H1 (cell line): ENCODE measurements at regions not wholly inside any gene's neighbourhood (a gene's known extent, or its start where the extent isn't known, plus 50 kb on each side); places are given as distances from the start of the nearest gene placed in this dataset.

Experiments
- CTCF ChIA-PET: fragments of 300-600 bp; sonication (Branson Sonifier 250); formaldehyde crosslinking; loops from one replicate; lab custom pipeline; 2021; ENCODE audit not compliant: partially characterized antibody; lab: Charles Lee
- POLR2A ChIA-PET: fragments of 300-600 bp; sonication (Branson Sonifier 250); formaldehyde crosslinking; loops from one replicate; lab custom pipeline; 2021; ENCODE audit warnings: inconsistent platforms; ENCODE audit not compliant: partially characterized antibody; lab: Charles Lee
- DNase-seq, 2 experiments: peaks; one replicate each; pipeline versions ENCODE4 v3.0.0 to v3.0.0-alpha.2; 2010 to 2022; ENCODE audit warnings: low spot score in 2 of 2, low read depth in 1 of 2, mixed read lengths in 1 of 2
- FAIRE-seq: peaks from 2 replicates; lab custom pipeline; 2011; peaks lifted over from hg19 to GRCh38; lab: Jason Lieb, UNC
- H2AFZ ChIP-seq: 2 replicates; pipeline ENCODE4 v1.8.1; 2012; ENCODE audit warnings: low read length, inconsistent platforms
- H2AK5ac ChIP-seq: 2 replicates; pipeline ENCODE4 v1.6.1; 2013; ENCODE audit warnings: low read depth, low read length
- H2BK120ac ChIP-seq: replicated peaks from 2 replicates; pipeline ENCODE3; 2013; ENCODE audit warnings: low read depth, low read length, inconsistent platforms
- H2BK12ac ChIP-seq: 2 replicates; pipeline ENCODE4 v1.6.1; 2013; ENCODE audit warnings: low read depth, low read length
- H2BK15ac ChIP-seq: 2 replicates; pipeline ENCODE4 v1.6.1; 2013; ENCODE audit warnings: low read length
- H2BK20ac ChIP-seq: 2 replicates; pipeline ENCODE4 v1.6.1; 2013; ENCODE audit warnings: low read length
- H2BK5ac ChIP-seq: 2 replicates; pipeline ENCODE4 v1.6.1; 2013; ENCODE audit warnings: low read depth, low read length
- H3K14ac ChIP-seq: 2 replicates; pipeline ENCODE4 v1.6.1; 2013; ENCODE audit warnings: inconsistent platforms; ENCODE audit not compliant: insufficient read length
- H3K18ac ChIP-seq: 2 replicates; pipeline ENCODE4 v1.6.1; 2013; ENCODE audit warnings: low read length; ENCODE audit errors: extremely low read depth
- H3K23ac ChIP-seq: 2 replicates; pipeline ENCODE4 v1.6.1; 2013; ENCODE audit warnings: inconsistent platforms; ENCODE audit not compliant: insufficient read length
- H3K23me2 ChIP-seq: 2 replicates; pipeline ENCODE4 v1.6.1; 2013; ENCODE audit warnings: low read depth, low read length
- H3K27ac ChIP-seq: 2 replicates; pipeline ENCODE4 v1.6.1; 2011; ENCODE audit warnings: low read depth, low read length, inconsistent platforms
- H3K27me3 ChIP-seq, 4 experiments: replicated peaks in 1 of 4; 1 replicate in 1 of 4; 2 replicates in 3 of 4; pipeline versions ENCODE4 v1.6.1 to v1.8.1; 2011 to 2013; ENCODE audit warnings: low read length in 3 of 4, mild to moderate bottlenecking in 3 of 4, inconsistent platforms in 2 of 4, mixed read lengths in 2 of 4, moderate library complexity in 1 of 4; ENCODE audit not compliant: control insufficient read depth in 3 of 4, insufficient read depth in 3 of 4; ENCODE audit errors: extremely low read depth in 1 of 4
- H3K36me3 ChIP-seq, 4 experiments: 2 replicates each; pipeline versions ENCODE4 v1.6.1 to v1.8.1; 2011 to 2013; ENCODE audit warnings: mild to moderate bottlenecking in 4 of 4, low read length in 3 of 4, moderate library complexity in 2 of 4, control low read depth in 1 of 4, inconsistent platforms in 1 of 4; ENCODE audit not compliant: insufficient read depth in 4 of 4, control insufficient read depth in 2 of 4
- H3K4ac ChIP-seq: replicated peaks from 2 replicates; pipeline ENCODE3; 2013; ENCODE audit warnings: low read length, low read depth, mixed read lengths, inconsistent platforms; ENCODE audit not compliant: insufficient read length
- H3K4me1 ChIP-seq, 4 experiments: replicated peaks in 1 of 4; 1 replicate in 1 of 4; 2 replicates in 3 of 4; pipeline versions ENCODE4 v1.6.1 to v1.8.1; 2011 to 2013; ENCODE audit warnings: low read length in 3 of 4, inconsistent platforms in 2 of 4, mixed read lengths in 1 of 4; ENCODE audit not compliant: insufficient read depth in 4 of 4, control insufficient read depth in 3 of 4
- H3K4me2 ChIP-seq, 2 experiments: 2 replicates each; pipeline versions ENCODE4 v1.6.1 to v1.8.1; 2011 to 2013; ENCODE audit warnings: low read depth in 2 of 2, low read length in 2 of 2, control low read depth in 1 of 2, inconsistent platforms in 1 of 2, mild to moderate bottlenecking in 1 of 2; ENCODE audit not compliant: insufficient read depth in 1 of 2
- H3K4me3 ChIP-seq, 4 experiments: fragments of 200-600, 300-600 bp in 1 of 4; sonication (generic), shearing (Covaris generic), sonication (Bioruptor Twin) in 1 of 4; 2 replicates each; pipeline versions ENCODE4 v1.5.1 to v1.8.1; 2011 to 2016; ENCODE audit warnings: low read length in 4 of 4, low read depth in 3 of 4, control low read depth in 2 of 4, inconsistent platforms in 2 of 4, mild to moderate bottlenecking in 2 of 4, mixed read lengths in 1 of 4, moderate library complexity in 1 of 4; ENCODE audit not compliant: insufficient read depth in 2 of 4; ENCODE audit errors: extremely low read depth in 1 of 4
- H3K56ac ChIP-seq: replicated peaks from 2 replicates; pipeline ENCODE3; 2013; ENCODE audit warnings: low read depth, mild to moderate bottlenecking, mixed read lengths, low read length, inconsistent platforms; ENCODE audit not compliant: insufficient read length
- H3K79me1 ChIP-seq: 2 replicates; pipeline ENCODE4 v1.6.1; 2013; ENCODE audit warnings: low read depth, low read length, control low read depth
- H3K79me2 ChIP-seq, 2 experiments: 2 replicates each; pipeline versions ENCODE4 v1.6.1 to v1.8.1; 2012 to 2013; ENCODE audit warnings: low read length in 2 of 2, mild to moderate bottlenecking in 2 of 2, inconsistent platforms in 1 of 2; ENCODE audit not compliant: insufficient read depth in 2 of 2, control insufficient read depth in 1 of 2
- H3K9ac ChIP-seq, 4 experiments: replicated peaks in 1 of 4; 1 replicate in 1 of 4; 2 replicates in 3 of 4; pipeline versions ENCODE4 v1.6.1 to v1.8.1; 2011 to 2013; ENCODE audit warnings: low read depth in 3 of 4, low read length in 3 of 4, control low read depth in 2 of 4, mild to moderate bottlenecking in 2 of 4, moderate library complexity in 2 of 4, inconsistent platforms in 1 of 4; ENCODE audit errors: extremely low read depth in 1 of 4
- H3K9me3 ChIP-seq, 2 experiments: 2 replicates each; pipeline versions ENCODE4 v1.6.1 to v1.8.1; 2012 to 2013; ENCODE audit warnings: mild to moderate bottlenecking in 2 of 2, moderate library complexity in 2 of 2, control low read depth in 1 of 2, inconsistent platforms in 1 of 2, low read depth in 1 of 2, low read length in 1 of 2, mixed read lengths in 1 of 2; ENCODE audit not compliant: insufficient read depth in 2 of 2
- H4K20me1 ChIP-seq, 2 experiments: replicated peaks in 1 of 2; 2 replicates each; pipeline versions ENCODE3 to v1.8.1; 2011 to 2013; ENCODE audit warnings: inconsistent platforms in 2 of 2, low read length in 2 of 2, mild to moderate bottlenecking in 1 of 2; ENCODE audit not compliant: insufficient read depth in 2 of 2, control insufficient read depth in 1 of 2
- H4K5ac ChIP-seq: 2 replicates; pipeline ENCODE4 v1.6.1; 2013; ENCODE audit warnings: low read length, low read depth, mixed read lengths, inconsistent platforms; ENCODE audit not compliant: insufficient read length
- H4K8ac ChIP-seq: 2 replicates; pipeline ENCODE4 v1.8.0; 2013; ENCODE audit warnings: mild to moderate bottlenecking, moderate library complexity, low read length, inconsistent platforms; ENCODE audit not compliant: insufficient read depth; ENCODE audit errors: extremely low read depth
- H4K91ac ChIP-seq: replicated peaks from 2 replicates; pipeline ENCODE3; 2013; ENCODE audit warnings: low read length, mixed read lengths, inconsistent platforms; ENCODE audit not compliant: insufficient read length
- ASH2L ChIP-seq: fragments of 200-600, 300-600 bp; sonication (generic); IDR thresholded peaks from one replicate; pipeline ENCODE4 v1.7.1; 2017; ENCODE audit warnings: low read length
- ATF3 ChIP-seq: IDR thresholded peaks from 2 replicates; pipeline ENCODE4 v1.6.1; 2011; ENCODE audit warnings: low read depth, mild to moderate bottlenecking, low read length; ENCODE audit not compliant: insufficient read depth
- CEBPB ChIP-seq: IDR thresholded peaks from 2 replicates; pipeline ENCODE4 v1.6.1; 2012; ENCODE audit warnings: low read depth, low read length
- CREB1 ChIP-seq: IDR thresholded peaks from 2 replicates; pipeline ENCODE4 v1.6.1; 2012; ENCODE audit warnings: inconsistent platforms
- CTBP2 ChIP-seq: IDR thresholded peaks from 2 replicates; pipeline ENCODE4 v1.7.0; 2011; ENCODE audit warnings: borderline replicate concordance, mild to moderate bottlenecking, moderate library complexity, mixed read lengths, low read length; ENCODE audit not compliant: insufficient read depth, insufficient read length
- EP300 ChIP-seq, 2 experiments: IDR thresholded peaks; 1 replicate in 1 of 2; 2 replicates in 1 of 2; pipeline ENCODE4 v1.6.1; 2011 to 2012; ENCODE audit warnings: low read depth in 2 of 2, low read length in 2 of 2, mild to moderate bottlenecking in 2 of 2, borderline replicate concordance in 1 of 2, inconsistent platforms in 1 of 2, moderate library complexity in 1 of 2
- KDM1A ChIP-seq: fragments of 200-600, 300-600 bp; sonication (generic); IDR thresholded peaks from 2 replicates; pipeline ENCODE4 v1.7.1; 2016; ENCODE audit warnings: mild to moderate bottlenecking, low read length, borderline replicate concordance
- MAX ChIP-seq: IDR thresholded peaks from 2 replicates; pipeline ENCODE4 v1.6.1; 2012; ENCODE audit warnings: inconsistent platforms
- RAD21 ChIP-seq, 2 experiments: IDR thresholded peaks in 1 of 2; conservative IDR thresholded peaks in 1 of 2; 2 replicates each; pipeline ENCODE4 v1.6.1; 2011; ENCODE audit warnings: low read depth in 2 of 2, low read length in 2 of 2, improper control_type of control experiment in 1 of 2, inconsistent platforms in 1 of 2, mild to moderate bottlenecking in 1 of 2, moderate library complexity in 1 of 2
- SIRT6 ChIP-seq: IDR thresholded peaks from one replicate; pipeline ENCODE4 v1.7.1; 2012; ENCODE audit warnings: low read length, inconsistent platforms
- SP1 ChIP-seq: IDR thresholded peaks from 2 replicates; pipeline ENCODE4 v1.6.1; 2011; ENCODE audit warnings: low read depth, low read length
- ZNF274 ChIP-seq: IDR thresholded peaks from 2 replicates; pipeline ENCODE4 v1.7.0; 2012; ENCODE audit warnings: low read length, borderline replicate concordance; ENCODE audit errors: extremely low read depth
- WGBS, 2 experiments: shearing (Covaris generic) in 1 of 2; methylation state at CpG; one replicate each; pipeline versions ENCODE4 v1.1.6 to v1.1.7; 2013 to 2015; ENCODE audit warnings: low lambda C conversion rate in 2 of 2, mixed read lengths in 2 of 2, inconsistent platforms in 1 of 2, low coverage in 1 of 2, missing lambda C conversion rate in 1 of 2; ENCODE audit not compliant: insufficient replicate concordance in 2 of 2, insufficient coverage in 1 of 2, insufficient read length in 1 of 2; ENCODE audit errors: extremely low coverage in 1 of 2, missing lambda C conversion rate in 1 of 2; 5-methylcytosine and 5-hydroxymethylcytosine counted together

GRCh38 chr3:13932578-13933295, 52.9 kb upstream of the WNT7A start:
- Histone ChIP-seq H2AK5ac (no peak overlapping the region), H3K14ac (no peak overlapping the region), H2BK20ac (no peak overlapping the region), H3K4me3 (no peak overlapping the region), H3K27ac (no peak overlapping the region), H2BK15ac (no peak overlapping the region), H3K18ac (no peak overlapping the region), H3K27me3 (no peaks in the 10 kb centered on the region), H3K9ac (no peak overlapping the region), H2BK12ac (no peak overlapping the region), H3K36me3 (no peaks in the 10 kb centered on the region), H3K23ac (no peak overlapping the region), H3K23me2 (peaks cover 7% of the 10 kb centered on the region; the same call in 1 of the 2 replicates), H3K4ac (no peak overlapping the region), H2BK5ac (no peak overlapping the region), H2BK120ac (no peak overlapping the region), H3K4me1 (no peaks in the 10 kb centered on the region), H3K4me2 (no peak overlapping the region), H3K56ac (no peak overlapping the region), H4K5ac (no peak overlapping the region), H4K8ac (no peak overlapping the region), H3K9me3 (peaks cover 14 to 34% of the 10 kb centered on the region in 2 experiments), H2AFZ (no peak overlapping the region), H4K20me1 (no peaks in the 10 kb centered on the region), H4K91ac (no peak overlapping the region), H3K79me1 (no peaks in the 10 kb centered on the region), H3K79me2 (no peaks in the 10 kb centered on the region)
- DNase-seq (no peak), FAIRE-seq (no peak)
- POLR2A ChIA-PET, result no interaction called here
- CTCF ChIA-PET, result no interaction called here
- 91% methylated on average over 24 of the region's 70 CpGs; no CpG with 5 or more reads in 1 of the 2 experiments for WGBS, 2 experiments
- no peak for TF ChIP-seq ASH2L
- no peak for TF ChIP-seq SP1
- no peak for TF ChIP-seq SIRT6
- TF ChIP-seq EP300 (IDR thresholded peaks at IDR 0.05; ENCODE audit: borderline replicate concordance in 1 of 2, low read depth in 2 of 2, low read length in 2 of 2), result no peak
- no peak for TF ChIP-seq CEBPB
- no peak for TF ChIP-seq MAX
- no peak for TF ChIP-seq ZNF274
- TF ChIP-seq CTBP2, result no peak
- TF ChIP-seq KDM1A, result no peak
- no peak for TF ChIP-seq CREB1
- TF ChIP-seq ATF3, result no peak
- TF ChIP-seq RAD21 (IDR thresholded peaks at IDR 0.05 in 1 of 2, conservative IDR thresholded peaks at IDR 0.05 in 1 of 2; ENCODE audit: low read depth in 2 of 2, low read length in 2 of 2), result no peak
